ENCODE measurements at regions not wholly inside any gene's neighbourhood (a gene's known extent, or its start where the extent isn't known, plus 50 kb on each side); places are given as distances from the start of the nearest gene placed in this dataset.

DNA sequence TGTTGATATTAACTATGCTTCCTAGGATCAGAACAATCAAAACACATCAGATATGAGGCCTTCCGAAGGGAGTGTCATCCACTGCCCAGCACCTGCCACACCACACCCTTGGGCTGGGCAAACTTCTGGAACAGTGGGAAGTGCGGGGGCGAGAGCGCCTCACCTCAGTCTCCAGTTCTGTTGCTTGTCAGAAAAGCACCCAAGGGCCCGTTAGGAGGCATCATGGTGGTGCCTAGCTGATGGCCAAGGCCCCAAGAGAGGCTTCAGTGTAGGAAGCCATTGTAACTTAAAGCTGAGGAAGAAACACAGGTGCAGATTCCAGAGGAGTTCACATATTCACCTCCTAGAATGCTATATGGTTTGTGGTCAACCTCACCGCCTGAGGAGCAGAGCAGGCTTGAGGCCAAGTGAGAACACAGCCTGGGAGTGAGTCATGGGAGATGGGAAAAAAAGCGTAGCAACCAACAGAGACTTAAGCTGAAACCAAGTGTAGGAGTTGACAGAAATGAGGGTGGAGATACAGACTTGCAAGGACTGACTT, 85.1 kb upstream of the ATL2 start:
- TF ChIP-seq, protein P1, sequence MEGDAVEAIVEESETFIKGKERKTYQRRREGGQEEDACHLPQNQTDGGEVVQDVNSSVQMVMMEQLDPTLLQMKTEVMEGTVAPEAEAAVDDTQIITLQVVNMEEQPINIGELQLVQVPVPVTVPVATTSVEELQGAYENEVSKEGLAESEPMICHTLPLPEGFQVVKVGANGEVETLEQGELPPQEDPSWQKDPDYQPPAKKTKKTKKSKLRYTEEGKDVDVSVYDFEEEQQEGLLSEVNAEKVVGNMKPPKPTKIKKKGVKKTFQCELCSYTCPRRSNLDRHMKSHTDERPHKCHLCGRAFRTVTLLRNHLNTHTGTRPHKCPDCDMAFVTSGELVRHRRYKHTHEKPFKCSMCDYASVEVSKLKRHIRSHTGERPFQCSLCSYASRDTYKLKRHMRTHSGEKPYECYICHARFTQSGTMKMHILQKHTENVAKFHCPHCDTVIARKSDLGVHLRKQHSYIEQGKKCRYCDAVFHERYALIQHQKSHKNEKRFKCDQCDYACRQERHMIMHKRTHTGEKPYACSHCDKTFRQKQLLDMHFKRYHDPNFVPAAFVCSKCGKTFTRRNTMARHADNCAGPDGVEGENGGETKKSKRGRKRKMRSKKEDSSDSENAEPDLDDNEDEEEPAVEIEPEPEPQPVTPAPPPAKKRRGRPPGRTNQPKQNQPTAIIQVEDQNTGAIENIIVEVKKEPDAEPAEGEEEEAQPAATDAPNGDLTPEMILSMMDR (IDR thresholded peaks at IDR 0.05), result no peak
- TF ChIP-seq POLR2A (IDR thresholded peaks at IDR 0.05) (no peak), POLR2AphosphoS5 (IDR thresholded peaks at IDR 0.05) (peak in 2 of 3 donors; percentile 29 to 54)
